Fibroblast of lung (primary cell): ENCODE measurements at regions not wholly inside any gene's neighbourhood (a gene's known extent, or its start where the extent isn't known, plus 50 kb on each side); places are given as distances from the start of the nearest gene placed in this dataset.
A peak's percentile ranks its signal among the peaks of the same experiment; 100 is the strongest.

Source experiments
- DNase-seq, 2 donors: peaks; one replicate each; pipeline versions ENCODE4 v3.0.0 to v3.0.0-alpha.2; 2010; ENCODE audit warnings: low read depth in 2 of 2
- H2AFZ ChIP-seq: 2 replicates; pipeline ENCODE4 v1.5.1; 2012; ENCODE audit warnings: low read length, control low read depth, inconsistent platforms
- H3K27ac ChIP-seq: 2 replicates; pipeline ENCODE4 v1.5.1; 2011; ENCODE audit warnings: low read length, control low read depth; ENCODE audit not compliant: insufficient read depth
- H3K27me3 ChIP-seq: 2 replicates; pipeline ENCODE4 v1.5.1; 2011; ENCODE audit warnings: mild to moderate bottlenecking, low read length; ENCODE audit not compliant: control insufficient read depth, insufficient read depth
- H3K36me3 ChIP-seq: 2 replicates; pipeline ENCODE4 v1.5.1; 2011; ENCODE audit warnings: low read length; ENCODE audit not compliant: control insufficient read depth, insufficient read depth
- H3K4me1 ChIP-seq: 2 replicates; pipeline ENCODE4 v1.5.1; 2011; ENCODE audit warnings: low read length; ENCODE audit not compliant: control insufficient read depth, insufficient read depth; ENCODE audit errors: extremely low read depth
- H3K4me2 ChIP-seq: 2 replicates; pipeline ENCODE4 v1.5.1; 2011; ENCODE audit warnings: low read length, control low read depth; ENCODE audit not compliant: insufficient read depth; ENCODE audit errors: extremely low read depth
- H3K4me3 ChIP-seq, 4 experiments: fragments of 200-600 bp in 1 of 4; sonication (generic) in 1 of 4; replicated peaks in 1 of 4; 2 replicates each; pipeline ENCODE4 v1.5.1; 2011 to 2016; ENCODE audit warnings: low read length in 4 of 4, low read depth in 3 of 4, mild to moderate bottlenecking in 3 of 4, control low read depth in 2 of 4, inconsistent platforms in 1 of 4, mixed read lengths in 1 of 4; ENCODE audit not compliant: insufficient read depth in 1 of 4; ENCODE audit errors: control extremely low read depth in 1 of 4
- H3K79me2 ChIP-seq: 2 replicates; pipeline ENCODE4 v1.5.1; 2012; ENCODE audit warnings: mild to moderate bottlenecking, low read length, inconsistent platforms; ENCODE audit not compliant: control insufficient read depth, insufficient read depth
- H3K9ac ChIP-seq: 2 replicates; pipeline ENCODE4 v1.5.1; 2011; ENCODE audit warnings: mild to moderate bottlenecking, low read length, control low read depth; ENCODE audit not compliant: insufficient read depth
- H3K9me3 ChIP-seq: 2 replicates; pipeline ENCODE4 v1.5.1; 2012; ENCODE audit warnings: low read depth, low read length; ENCODE audit not compliant: control insufficient read depth, insufficient read depth
- H4K20me1 ChIP-seq: 2 replicates; pipeline ENCODE4 v1.5.1; 2011; ENCODE audit warnings: low read length; ENCODE audit not compliant: control insufficient read depth, insufficient read depth; ENCODE audit errors: extremely low read depth
- EZH2 ChIP-seq: IDR thresholded peaks from 2 replicates; pipeline ENCODE4 v1.5.1; 2012; ENCODE audit warnings: low read length, control low read depth, mild to moderate bottlenecking; ENCODE audit errors: missing control alignments
- TF ChIP-seq, protein P1 (sequence below), 2 donors: IDR thresholded peaks in 1 of 2; conservative IDR thresholded peaks in 1 of 2; 1 replicate in 1 of 2; 2 replicates in 1 of 2; pipeline ENCODE4 v1.5.1; 2011 to 2012; ENCODE audit warnings: low read length in 2 of 2, control low read depth in 1 of 2, inconsistent platforms in 1 of 2, low read depth in 1 of 2, mild to moderate bottlenecking in 1 of 2

DNA sequence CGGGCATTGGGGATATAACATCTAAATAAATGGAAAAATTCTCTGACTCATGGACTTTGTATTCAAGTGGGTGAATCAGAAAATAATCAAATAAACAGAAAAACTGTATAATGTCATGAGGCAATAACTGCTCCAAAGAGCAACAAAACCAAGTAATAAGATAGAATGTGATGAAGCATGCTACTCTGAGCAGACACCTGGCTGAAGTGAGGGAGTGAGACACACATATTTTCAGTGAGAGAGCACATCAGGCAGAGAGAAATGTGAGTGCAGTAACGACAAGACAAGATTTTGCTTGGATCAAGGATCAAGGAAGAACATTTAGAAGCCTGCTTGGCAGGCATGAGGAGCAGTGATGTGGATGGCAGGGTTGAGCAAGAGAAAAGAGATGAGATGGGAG lies 75.8 kb upstream of the CCDC91 start:
- Histone ChIP-seq H3K4me1 (no peaks in the 10 kb centered on the region), H3K36me3 (no peaks in the 10 kb centered on the region), H3K9ac (no peak overlapping the region), H3K27me3 (no peaks in the 10 kb centered on the region), H2AFZ (peak overlapping the region; percentile 30), H3K4me3 (no peak overlapping the region), H3K4me2 (no peak overlapping the region), H4K20me1 (no peaks in the 10 kb centered on the region), H3K79me2 (no peaks in the 10 kb centered on the region), H3K27ac (no peak overlapping the region), H3K9me3 (no peaks in the 10 kb centered on the region)
- peak; percentile 6 to 65 for DNase-seq
- TF ChIP-seq EZH2 = no peak
- TF ChIP-seq, protein P1, sequence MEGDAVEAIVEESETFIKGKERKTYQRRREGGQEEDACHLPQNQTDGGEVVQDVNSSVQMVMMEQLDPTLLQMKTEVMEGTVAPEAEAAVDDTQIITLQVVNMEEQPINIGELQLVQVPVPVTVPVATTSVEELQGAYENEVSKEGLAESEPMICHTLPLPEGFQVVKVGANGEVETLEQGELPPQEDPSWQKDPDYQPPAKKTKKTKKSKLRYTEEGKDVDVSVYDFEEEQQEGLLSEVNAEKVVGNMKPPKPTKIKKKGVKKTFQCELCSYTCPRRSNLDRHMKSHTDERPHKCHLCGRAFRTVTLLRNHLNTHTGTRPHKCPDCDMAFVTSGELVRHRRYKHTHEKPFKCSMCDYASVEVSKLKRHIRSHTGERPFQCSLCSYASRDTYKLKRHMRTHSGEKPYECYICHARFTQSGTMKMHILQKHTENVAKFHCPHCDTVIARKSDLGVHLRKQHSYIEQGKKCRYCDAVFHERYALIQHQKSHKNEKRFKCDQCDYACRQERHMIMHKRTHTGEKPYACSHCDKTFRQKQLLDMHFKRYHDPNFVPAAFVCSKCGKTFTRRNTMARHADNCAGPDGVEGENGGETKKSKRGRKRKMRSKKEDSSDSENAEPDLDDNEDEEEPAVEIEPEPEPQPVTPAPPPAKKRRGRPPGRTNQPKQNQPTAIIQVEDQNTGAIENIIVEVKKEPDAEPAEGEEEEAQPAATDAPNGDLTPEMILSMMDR (conservative IDR thresholded peaks at IDR 0.05 in 1 of 2, IDR thresholded peaks at IDR 0.05 in 1 of 2; ENCODE audit: low read depth in 1 of 2, low read length in 2 of 2) = no peak

DNA sequence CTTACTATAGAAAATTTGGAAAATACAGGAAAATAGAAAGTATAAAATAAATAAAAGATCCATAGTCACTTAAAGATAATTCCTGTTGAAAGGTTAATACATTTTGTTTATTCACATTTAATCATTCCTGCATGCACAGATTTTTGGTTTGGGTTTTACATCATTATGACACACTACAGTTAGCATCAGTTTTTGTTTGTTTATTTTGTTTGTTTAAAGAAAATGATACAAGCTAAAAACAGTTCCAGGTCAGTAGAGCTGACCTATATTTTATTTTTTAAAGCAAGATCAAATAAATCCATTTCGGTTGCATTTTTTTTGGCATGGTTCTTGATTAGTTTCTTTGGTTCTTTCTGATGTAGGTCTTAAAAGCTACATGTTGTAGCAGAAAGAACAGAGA lies 68.8 kb upstream of the CCDC91 start:
- no peak overlapping the region for H2AFZ ChIP-seq
- H3K9ac ChIP-seq = no peak overlapping the region

DNA sequence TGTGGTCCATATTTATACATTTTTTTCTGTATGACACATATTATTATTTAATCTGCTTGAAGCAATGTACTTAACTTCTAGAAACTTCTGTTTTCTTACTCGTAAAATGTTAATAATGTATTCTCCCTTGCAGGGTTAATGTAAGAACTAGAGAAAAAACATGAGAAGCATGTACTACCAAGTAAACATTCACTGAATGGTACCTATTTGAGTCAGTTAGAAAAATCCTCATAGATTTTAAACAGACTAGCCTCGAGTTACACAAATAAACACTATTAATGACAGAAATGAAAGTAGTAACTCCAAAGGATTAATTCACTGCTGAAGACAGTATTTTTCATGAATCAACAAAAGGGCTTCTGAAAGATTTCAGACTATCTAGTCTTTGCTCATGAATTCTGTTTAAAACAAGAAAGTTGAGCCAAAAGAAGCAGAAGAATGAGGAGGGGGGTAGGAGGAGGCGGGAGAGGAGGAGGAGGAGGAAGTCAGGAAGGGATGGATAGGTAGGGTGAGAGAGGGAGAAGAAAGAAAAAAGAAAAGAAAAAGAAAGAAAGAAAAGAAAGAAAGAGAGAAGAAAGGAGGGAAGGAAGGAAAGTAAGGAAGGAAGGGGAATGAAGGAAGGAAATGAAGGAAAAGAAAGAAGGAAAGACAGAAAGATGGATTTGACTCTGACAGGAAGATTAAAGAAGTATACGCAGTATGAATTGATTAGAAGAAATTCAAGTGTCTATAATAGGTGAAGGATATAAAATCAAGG lies 68.2 kb upstream of the CCDC91 start:
- Histone ChIP-seq H3K4me3 (no peak overlapping the region), H3K4me2 (no peak overlapping the region), H3K27me3 (no peaks in the 10 kb centered on the region), H3K36me3 (no peaks in the 10 kb centered on the region), H3K79me2 (no peaks in the 10 kb centered on the region), H3K27ac (no peak overlapping the region), H4K20me1 (no peaks in the 10 kb centered on the region), H2AFZ (no peak overlapping the region), H3K9me3 (no peaks in the 10 kb centered on the region), H3K4me1 (no peaks in the 10 kb centered on the region), H3K9ac (no peak overlapping the region)
- DNase-seq = no peak
- TF ChIP-seq, protein P1 (conservative IDR thresholded peaks at IDR 0.05 in 1 of 2, IDR thresholded peaks at IDR 0.05 in 1 of 2; ENCODE audit: low read depth in 1 of 2, low read length in 2 of 2) = no peak
- TF ChIP-seq EZH2 = no peak

More for the DNA sequence above, 68.8 kb upstream of the CCDC91 start:
- Histone ChIP-seq H3K79me2 (no peaks in the 10 kb centered on the region), H3K4me2 (no peak overlapping the region), H3K36me3 (no peaks in the 10 kb centered on the region), H3K27me3 (no peaks in the 10 kb centered on the region), H3K4me3 (no peak overlapping the region), H4K20me1 (no peaks in the 10 kb centered on the region), H3K4me1 (no peaks in the 10 kb centered on the region), H3K9me3 (no peaks in the 10 kb centered on the region), H3K27ac (no peak overlapping the region)
- DNase-seq = no peak
- no peak for TF ChIP-seq EZH2
- TF ChIP-seq, protein P1 (conservative IDR thresholded peaks at IDR 0.05 in 1 of 2, IDR thresholded peaks at IDR 0.05 in 1 of 2; ENCODE audit: low read depth in 1 of 2, low read length in 2 of 2) = no peak
